GM19043 (cell line): ENCODE measurements at regions not wholly inside any gene's neighbourhood (a gene's known extent, or its start where the extent isn't known, plus 50 kb on each side); places are given as distances from the start of the nearest gene placed in this dataset.
"Not testable (repeated sequence)": the region's sequence is repeated elsewhere in the genome, so short reads cannot be mapped to it uniquely, and the experiment has no call there.

Source experiments
- ATAC-seq: cut with Tn5 transposase; IDR thresholded peaks from one replicate; pipeline ENCODE4 v1.9.1; 2021; ENCODE audit warnings: low read depth; ENCODE audit not compliant: unreplicated experiment

DNA sequence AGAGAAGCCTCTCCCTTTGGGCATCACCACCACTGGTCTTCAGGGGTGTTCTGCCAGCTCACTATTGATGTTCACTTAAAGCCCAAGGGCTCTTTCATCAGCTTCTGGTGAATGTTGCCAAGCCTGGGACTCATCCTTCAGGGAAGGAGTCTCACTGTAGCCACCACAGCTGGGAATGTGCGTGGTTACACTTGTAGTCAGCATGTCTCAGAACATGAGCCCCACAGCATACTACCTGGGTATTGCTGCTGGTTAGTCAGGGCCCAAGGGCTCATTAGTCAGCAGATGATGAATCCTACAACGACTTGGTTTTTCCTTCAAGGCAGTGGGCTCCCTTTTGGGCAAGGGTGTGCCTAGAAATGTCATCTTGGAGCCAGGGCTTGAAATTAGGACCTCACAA, 412.9 kb downstream of the VGLL3 start:
- ATAC-seq: no peak

DNA sequence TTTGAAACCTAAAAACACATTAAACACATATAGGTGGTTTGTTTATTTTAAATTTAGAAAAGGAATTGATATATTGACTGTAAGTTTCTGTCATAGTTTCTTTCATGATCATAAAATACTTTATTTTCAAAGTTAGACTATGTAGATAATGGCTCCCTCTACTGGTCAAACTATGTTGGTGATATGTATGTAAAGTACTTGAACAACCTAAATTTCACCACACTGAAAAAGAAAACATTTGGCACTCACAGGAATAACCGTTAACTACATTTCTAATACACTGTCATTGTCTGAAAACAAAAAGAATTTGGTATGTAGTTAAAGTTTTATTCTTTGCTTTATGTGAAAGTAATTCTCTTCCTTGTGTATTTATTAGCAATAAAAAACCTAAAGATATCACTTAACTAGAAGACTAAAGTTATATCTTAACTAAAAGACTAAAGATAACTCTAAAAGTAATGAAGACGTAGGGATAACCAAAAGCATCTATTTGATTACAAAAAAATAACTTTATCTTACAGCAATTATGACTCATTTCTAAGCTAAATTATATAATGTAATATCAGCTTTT, 427.5 kb downstream of the VGLL3 start:
- no peak for ATAC-seq

DNA sequence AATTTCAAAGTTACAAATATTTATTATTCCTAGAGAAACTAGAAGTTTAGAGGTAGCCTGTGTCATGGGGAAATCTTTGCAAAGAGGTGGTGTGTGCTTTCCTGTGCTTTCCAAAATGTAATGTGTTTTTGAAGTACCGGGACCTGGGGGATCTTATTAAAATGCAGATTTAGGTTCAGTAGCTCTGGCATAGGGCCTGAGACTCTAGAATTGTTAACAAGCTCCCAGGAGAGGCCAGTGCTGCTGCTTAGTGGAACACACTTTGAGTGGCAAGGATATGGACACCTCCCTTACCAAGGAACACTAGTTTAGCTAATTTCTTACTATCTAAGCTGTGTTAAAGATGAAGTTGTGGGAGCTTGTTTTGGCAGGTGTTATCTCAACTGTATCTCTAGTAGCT, 428.9 kb downstream of the VGLL3 start:
- no peak for ATAC-seq

DNA sequence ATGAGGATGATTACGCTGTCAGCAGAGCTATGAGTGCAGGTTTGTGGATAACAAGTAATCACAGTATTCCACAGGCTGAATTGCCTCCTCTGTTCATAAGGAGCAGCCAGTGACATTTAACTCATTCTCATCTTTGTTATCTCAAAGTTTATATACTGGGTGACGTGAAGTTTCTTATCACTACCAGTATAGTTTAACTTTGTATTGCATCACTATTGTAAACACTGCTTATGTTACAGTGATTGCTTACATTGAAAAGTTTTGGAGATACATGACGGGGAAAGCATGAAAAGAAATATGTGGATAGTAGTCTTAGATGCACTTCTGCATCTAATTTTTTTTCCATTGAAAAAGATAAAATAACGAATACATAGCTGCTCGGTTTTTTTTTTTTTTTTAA, 429.7 kb downstream of the VGLL3 start:
- ATAC-seq: no peak

DNA sequence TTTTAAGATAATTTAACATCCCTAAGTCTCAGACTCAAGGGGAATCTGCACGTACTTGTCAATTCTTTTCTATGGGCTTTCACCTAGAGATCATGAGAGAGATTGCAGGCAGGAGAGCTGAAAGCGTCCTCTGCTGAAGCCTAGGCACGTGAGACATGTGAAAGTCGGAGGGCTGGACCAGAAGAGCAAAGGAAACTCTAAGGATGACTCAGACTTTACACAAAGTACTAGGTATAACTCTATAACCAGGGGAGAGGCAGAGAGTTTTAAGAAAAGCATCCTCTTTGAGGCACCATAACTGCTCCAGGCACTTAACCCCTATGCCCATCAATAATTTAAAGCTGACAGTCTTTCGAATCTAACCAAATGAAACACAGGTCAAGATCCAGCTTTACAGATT, 436.6 kb downstream of the VGLL3 start:
- no peak for ATAC-seq

DNA sequence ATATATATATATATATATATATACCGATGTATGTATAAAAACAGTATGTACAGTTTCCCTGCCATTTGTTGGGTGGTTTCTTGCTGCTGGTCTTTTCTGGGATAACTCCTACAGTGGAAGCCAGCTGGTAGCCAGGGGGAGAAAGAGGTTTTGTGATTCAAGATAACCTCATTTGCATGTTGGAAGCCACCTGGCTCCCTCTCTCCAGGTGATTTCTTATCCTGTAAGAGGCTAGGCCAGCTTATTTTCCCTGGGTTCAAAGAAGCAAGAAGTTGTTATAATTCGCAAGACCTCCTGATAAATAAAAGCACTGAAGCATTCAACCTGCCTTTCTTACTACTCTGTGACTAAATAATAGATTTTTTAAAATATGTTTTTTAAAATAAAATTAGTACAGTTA, 443.3 kb downstream of the VGLL3 start:
- no peak for ATAC-seq

DNA sequence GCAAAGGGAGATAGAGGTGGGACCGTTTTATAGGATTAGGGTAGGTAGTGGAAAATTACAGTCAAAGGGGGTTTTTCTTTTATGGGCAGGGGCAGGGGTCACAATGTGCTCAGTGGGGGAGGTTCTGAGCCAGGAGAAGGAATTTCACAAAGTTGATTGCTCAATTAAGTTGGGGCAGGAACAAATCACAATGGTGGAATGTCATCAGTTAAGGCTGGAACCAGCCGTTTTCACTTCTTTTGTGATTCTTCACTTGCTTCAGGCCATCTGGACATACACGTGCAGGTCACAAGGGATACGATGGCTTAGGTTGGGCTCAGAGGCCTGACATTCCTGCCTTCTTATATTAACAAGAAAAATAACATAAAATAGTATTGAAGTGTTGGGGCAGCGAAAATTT, 453.8 kb downstream of the VGLL3 start:
- ATAC-seq: no peak

DNA sequence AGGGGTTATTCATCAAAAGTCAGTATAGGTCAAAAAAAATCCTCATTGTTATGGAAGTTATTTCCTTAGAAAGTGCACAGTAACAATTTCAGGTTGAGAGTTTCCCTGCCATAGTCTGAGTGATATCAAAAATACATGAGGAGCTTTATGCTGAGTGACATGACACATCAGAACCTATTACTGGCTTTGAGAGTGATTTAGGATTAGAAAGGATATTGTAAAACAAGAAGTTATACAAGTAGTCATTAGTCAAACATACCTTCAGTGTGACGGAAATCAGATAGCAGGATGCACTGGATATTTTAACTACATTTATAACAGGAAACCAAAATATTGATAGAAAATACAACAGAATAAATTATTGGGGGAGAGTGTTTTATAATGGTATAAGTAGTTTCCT, 471.1 kb downstream of the VGLL3 start:
- no peak for ATAC-seq

DNA sequence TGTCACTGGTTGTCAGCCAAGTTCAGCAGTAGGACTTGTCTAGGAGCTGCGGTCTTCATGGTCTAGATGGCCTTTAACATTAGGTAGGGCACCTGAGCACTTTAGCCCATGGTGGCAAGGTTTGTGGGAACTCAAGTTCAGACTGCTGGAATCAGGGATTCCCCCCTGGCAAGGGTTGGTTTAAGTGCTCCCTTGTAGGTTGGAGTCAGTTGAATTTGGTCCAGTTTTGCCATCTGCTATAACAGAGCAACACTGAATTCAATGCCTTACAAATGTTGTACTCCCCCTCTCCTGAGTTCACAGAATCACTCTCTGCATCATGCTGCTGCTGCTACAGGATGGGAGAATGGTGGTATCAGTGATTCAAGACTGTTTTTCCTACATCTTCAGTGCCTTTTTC, 509.3 kb downstream of the VGLL3 start:
- ATAC-seq: no peak

DNA sequence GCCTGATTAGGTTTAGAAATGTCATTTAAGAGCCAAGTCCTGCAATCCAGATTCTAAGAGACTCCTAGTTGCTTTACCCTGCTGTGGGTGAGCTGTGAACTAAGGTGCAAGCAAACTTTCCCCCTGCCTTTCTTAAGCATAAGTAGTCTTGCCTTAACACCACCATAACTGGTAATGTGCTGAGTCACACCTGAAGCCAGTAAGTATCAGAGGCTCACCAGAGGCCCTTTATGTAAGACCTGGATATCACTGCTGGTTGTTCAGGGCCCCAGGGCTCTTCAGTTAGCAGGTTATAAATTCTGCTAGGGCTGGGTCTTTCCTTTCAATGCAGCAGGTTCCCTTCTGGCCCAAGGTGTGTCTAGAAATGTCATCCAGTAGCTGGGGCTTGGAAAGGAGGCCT, 509.9 kb downstream of the VGLL3 start:
- ATAC-seq: no peak

DNA sequence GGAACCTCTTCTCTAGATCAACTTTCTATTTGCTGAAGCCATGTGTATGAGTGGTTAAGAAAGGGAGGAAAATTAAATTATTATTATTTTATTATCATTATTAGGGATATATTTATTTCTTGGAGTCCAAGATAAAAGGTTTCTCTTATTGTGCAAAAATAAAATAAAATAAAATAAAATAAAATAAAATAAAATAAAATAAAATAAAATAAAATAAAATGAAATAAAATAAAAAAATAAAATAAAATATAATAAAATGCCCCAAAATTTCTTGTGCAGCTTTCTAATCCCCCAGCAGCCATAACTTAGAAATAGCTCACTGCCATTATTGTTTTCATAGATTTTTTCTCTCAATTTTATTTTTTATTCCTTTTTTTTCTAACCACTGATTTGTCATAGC, 526.8 kb downstream of the VGLL3 start:
- no peak for ATAC-seq

DNA sequence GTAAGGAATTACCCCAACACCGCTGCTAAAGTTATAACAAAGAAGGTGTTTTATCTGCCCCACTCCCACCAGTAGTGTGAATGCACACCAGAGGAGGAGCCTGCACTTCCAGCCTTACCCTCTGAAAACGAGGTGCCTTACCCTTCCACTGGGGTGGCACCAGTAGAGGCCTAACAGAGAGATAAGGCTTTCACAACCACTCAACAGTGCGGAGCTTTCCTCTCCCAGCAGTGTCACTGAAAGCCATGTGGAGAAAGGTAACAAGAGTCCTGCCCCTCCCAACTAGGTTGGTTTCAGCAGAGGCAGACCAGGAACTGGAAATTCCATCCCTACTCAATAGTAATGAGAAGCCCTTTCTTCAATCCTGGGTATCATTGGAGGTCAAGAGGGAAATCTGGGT, 539.2 kb downstream of the VGLL3 start:
- ATAC-seq: no peak

DNA sequence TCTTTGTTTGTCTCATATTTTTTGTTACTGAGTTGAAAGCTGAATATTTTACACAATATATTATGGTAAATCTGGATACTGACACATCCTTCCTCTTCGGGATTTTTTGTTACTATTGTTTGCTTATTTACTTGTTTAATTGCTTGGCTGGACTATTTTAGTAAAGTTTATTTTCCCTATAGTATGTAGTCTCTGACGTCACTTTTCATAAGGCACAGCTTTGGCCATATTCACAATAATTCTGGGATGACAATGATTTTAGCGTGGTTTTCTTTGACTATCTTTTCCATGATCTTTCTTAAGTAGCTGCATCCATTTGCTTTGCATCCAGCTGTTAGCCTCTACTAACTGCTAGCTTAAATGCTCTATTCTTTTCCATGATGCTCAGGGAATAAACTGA, 552.4 kb downstream of the VGLL3 start:
- no peak for ATAC-seq

DNA sequence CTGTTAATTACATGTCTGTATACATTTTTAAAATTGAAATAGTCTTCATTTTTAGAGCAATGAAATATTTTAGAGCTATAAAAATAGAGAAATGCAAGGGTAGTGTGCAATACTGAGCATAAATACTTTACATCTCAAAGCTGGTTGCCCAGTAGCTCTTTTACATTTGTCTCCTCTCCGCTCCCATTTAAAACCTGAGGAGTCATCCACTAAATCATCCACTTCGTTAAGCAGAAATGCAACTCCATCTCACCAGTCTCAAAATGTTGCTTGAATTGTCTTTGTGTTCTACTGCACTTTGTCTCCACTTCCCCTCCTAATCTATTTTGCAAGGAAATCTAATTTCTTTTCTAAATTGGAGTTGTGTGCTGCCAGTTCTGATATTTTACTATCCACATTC, 563.6 kb downstream of the VGLL3 start:
- no peak for ATAC-seq

DNA sequence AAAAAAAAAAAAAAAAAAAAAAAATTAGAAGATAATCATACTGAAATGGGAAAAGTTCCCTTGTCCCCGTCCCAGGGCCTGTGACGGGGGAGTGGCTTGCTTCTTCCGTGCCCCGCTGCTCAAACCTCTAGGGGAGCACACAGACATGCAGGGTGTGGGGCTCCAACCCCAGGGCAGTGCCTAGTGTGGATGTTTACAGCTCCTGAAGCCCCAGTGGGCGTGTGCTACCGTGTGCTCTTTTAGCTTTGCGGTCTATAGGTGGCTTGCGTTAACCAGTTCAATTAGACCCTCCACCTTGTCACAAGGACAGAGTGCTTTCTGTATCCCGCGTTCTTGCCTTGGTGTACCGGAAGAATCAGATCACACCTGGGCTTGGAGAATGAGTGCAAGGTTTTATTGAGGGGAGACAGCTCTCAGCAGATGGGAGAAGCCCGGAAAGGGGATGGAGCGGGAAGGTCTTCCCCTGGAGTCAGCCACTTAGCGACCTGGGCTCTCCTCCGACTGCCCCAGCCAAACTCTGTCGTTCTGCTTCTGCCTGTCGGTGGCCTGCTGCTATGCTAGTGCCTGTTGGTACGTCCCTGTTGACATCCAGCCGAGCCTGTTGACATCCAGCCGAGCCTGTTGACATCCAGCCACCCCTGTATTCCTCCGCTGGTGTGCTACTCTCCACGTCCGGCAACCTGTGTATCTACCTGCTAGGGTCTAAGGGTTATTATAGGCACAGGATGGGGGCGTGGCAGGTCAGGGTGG, 569.8 kb downstream of the VGLL3 start:
- ATAC-seq: no peak

DNA sequence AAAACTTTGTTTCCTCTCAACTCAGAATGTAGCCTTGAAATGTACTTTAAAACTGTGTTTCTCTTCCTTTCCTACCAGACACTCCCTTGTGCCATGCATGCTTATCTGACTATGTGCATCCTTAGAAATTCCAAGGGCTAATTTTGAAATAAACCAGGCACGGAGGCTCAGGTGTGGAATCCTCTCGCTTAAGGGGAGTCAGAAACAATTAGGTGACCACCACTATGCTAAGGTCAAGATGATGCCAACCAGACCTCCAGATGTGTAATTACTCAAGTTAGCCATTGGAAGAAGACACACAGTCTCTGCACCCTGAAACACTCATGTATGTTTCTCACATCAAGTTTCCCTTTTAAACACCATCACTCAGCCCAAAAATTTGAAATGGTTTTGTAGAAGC, 572.1 kb downstream of the VGLL3 start:
- ATAC-seq: no peak

DNA sequence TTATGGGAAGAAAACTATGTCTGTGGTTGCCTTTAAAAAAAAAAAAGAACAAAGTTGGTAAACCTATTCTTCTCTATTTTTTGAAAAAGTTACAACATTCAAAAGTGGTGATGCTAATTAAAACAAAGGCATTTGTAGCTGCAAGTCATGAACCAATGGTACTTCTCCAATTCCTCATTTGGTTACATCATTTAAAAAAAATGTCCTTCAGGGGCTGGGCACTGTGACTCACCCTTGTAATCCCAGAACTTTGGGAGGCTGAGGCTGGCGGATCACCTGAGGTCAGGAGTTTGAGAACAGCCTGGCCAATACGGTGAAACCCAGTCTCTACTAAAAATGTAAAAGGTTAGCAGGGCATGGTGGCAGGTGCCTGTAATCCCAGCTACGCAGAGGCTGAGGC, 574.6 kb downstream of the VGLL3 start:
- no peak for ATAC-seq

DNA sequence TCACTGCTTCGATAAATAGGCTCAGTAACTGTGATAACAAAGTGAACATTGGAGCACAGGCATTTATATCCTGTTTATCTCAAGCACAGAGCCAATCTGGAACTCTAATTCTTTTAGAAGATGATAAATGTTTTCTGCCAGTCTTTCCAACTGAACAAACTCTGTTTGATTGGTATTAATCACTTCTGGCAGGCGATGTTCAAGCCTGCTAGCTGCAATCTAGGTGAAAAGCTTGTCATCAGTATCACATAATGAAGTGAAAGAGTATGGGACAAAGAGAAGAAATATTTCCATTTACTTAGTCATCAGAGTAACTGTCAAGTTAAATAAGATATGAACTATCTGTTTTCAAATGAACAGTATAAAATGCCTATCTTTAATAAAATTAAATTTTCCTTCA, 577.3 kb downstream of the VGLL3 start:
- no peak for ATAC-seq

DNA sequence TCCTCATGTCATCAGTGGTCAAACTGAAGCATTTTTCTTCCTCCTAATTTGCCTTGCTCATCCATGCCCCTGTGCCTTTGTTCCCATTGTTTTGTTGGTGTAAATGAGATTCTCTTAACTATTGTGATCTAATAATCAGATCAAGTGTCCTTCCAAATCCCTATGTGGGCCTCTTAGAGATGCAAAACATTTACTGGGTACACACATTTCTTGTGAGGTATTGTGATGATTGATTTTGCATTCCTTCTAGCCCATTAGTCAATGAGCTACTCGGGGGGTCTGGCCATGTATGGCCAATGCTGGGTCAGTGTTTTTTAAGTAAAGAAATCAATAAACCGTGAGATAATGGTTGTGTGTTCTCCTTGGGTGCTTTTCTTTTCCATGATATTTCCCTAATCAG, 580.4 kb downstream of the VGLL3 start:
- no peak for ATAC-seq

DNA sequence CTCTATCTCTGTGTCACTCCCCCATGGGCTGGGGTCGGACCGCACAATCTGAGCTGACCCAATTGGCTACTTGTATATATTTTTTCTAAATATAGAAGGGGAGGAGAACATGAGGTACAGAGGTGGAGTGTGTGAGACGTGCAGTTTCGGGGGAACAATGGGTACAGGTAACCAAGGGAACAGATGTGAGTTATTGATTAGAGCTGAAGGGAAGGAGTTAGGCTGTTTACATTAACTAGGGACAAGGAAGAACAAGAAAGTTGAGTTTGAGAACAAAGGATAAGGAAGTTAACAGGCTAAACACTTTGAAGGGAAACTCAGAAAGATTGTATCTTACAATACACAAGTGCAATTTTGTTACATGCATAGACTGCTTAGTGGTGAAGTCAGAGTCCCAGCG, 601.2 kb downstream of the VGLL3 start:
- ATAC-seq: not testable (repeated sequence)

DNA sequence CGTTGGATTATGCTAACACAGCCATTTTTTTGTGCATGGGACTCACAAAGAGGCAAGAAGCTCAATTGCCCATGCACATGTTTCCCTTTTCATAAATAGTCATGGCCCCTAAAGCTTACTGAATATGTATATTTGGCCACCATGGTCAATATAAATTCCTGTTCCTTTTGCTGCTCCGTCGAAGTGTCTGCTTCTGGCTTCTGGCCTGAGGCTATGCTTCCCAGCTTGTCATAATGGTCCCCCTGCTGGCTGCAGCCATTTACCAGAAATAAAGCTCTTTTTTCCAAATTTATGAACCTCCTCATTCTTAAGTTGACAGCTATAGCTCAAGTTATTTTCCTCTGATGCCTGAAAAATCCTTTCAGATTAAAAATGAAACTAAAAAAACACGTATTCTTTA, 602.1 kb downstream of the VGLL3 start:
- no peak for ATAC-seq

DNA sequence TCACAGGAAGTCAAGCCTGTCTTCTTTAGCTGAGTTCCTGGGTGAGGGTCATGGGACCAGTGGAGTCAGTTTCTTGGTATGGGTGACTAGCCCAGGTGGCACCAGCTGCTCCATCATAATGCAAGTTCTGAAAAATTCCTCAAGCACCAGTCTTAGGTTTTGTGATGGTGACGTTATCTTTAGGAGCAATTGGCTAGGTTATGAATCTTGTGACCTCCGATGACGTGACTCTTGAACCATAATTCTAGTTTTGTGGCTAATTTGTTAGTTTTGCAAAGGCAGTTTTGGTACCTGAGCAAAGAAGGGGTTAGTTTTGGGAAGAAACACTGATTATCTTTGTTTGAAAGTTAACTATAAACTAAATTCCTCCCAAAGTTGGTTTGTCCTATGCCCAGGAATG, 608.4 kb downstream of the VGLL3 start:
- no peak for ATAC-seq

DNA sequence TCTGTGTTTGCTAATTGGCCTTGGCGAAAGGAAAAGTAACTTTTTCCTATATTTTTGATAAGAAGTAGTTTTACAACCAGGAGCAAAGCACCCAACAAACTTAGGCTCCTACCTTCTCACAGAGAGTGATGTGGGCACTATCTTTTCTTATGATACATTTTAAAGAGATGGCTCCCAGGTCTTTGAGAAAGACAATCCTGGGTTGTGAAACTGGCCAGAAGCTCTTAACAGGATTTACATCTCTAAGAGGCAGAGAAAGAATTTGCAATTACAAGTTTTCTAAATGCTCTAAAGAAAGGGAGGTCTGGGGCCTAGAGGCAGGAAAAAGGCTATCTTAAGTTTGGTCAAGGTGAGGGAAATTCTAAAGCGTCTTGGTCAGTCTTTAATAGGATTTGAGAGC, 609.7 kb downstream of the VGLL3 start:
- no peak for ATAC-seq
